PC-9 (cell line): ENCODE measurements at regions not wholly inside any gene's neighbourhood (a gene's known extent, or its start where the extent isn't known, plus 50 kb on each side); places are given as distances from the start of the nearest gene placed in this dataset.

ENCODE experiments used
- CTCF ChIP-seq: fragments of 200-600 bp; sonication (generic); conservative IDR thresholded peaks from 2 replicates; pipeline ENCODE4 v1.6.1; 2017; ENCODE audit warnings: mixed run types, antibody characterized with exemption, mild to moderate bottlenecking, moderate library complexity
- EZH2 ChIP-seq: fragments of 200-600 bp; sonication (generic); IDR thresholded peaks from 2 replicates; pipeline ENCODE4 v1.8.0; 2017; ENCODE audit warnings: antibody characterized with exemption, low read depth

DNA sequence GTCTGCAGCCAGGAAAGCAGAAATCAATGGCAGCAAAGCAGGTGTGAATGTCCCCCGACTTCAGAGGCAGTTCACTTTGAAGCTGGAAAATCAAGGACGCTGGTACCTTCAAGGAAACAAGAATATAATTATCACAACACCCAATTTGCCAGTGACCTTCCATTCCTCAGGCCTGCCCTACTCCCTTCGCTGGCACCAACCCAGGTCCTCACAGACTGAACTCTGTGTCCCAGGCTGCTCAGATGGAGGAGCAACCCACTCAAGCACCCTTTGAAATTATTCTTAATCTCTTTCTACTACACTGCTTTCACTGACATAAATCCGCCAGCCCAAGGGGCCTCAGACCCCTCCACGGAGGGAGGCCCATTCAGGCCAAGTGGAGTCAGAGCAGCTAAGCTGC lies 64.7 kb upstream of the WT1 start:
- no peak for TF ChIP-seq CTCF
- TF ChIP-seq EZH2, result no peak
